ENCODE measurements at regions not wholly inside any gene's neighbourhood (a gene's known extent, or its start where the extent isn't known, plus 50 kb on each side); places are given as distances from the start of the nearest gene placed in this dataset.

- TF ChIP-seq POLR2A (IDR thresholded peaks at IDR 0.05; ENCODE audit: low read length) = no peak
- no peak for TF ChIP-seq GATA1 (IDR thresholded peaks at IDR 0.05; ENCODE audit: low read depth, low read length)
These were observed 332.2 kb downstream of the DYSF start for GRCh38 chr2:71785516-71785981.
